ENCODE measurements at regions not wholly inside any gene's neighbourhood (a gene's known extent, or its start where the extent isn't known, plus 50 kb on each side); places are given as distances from the start of the nearest gene placed in this dataset.

DNA sequence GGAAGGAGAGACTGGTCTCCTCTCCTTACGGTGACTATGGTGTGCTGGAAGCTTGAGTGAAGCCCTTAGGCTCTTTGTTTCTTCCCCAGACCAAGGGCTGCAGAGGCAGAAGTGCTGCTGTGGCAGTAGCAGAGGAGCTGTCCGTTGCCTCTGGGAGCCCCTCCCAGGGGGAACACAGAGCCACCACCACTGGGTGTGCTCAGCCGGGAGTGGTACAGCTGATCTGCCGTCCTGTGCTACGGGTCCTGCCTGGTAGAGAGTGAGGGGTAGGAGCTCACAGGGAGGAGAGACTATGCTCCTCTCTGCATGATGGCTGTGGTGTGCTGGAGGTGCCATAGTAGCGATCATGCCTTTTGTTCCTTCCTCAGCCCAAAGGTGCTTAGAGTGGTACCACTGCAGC lies 318.7 kb downstream of the DOK5 start:
- TF ChIP-seq POLR2AphosphoS5 (IDR thresholded peaks at IDR 0.05) = no peak
- no peak for TF ChIP-seq EP300 (IDR thresholded peaks at IDR 0.05)
- TF ChIP-seq, protein P1, sequence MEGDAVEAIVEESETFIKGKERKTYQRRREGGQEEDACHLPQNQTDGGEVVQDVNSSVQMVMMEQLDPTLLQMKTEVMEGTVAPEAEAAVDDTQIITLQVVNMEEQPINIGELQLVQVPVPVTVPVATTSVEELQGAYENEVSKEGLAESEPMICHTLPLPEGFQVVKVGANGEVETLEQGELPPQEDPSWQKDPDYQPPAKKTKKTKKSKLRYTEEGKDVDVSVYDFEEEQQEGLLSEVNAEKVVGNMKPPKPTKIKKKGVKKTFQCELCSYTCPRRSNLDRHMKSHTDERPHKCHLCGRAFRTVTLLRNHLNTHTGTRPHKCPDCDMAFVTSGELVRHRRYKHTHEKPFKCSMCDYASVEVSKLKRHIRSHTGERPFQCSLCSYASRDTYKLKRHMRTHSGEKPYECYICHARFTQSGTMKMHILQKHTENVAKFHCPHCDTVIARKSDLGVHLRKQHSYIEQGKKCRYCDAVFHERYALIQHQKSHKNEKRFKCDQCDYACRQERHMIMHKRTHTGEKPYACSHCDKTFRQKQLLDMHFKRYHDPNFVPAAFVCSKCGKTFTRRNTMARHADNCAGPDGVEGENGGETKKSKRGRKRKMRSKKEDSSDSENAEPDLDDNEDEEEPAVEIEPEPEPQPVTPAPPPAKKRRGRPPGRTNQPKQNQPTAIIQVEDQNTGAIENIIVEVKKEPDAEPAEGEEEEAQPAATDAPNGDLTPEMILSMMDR (IDR thresholded peaks at IDR 0.05) = no peak
